ENCODE measurements at regions not wholly inside any gene's neighbourhood (a gene's known extent, or its start where the extent isn't known, plus 50 kb on each side); places are given as distances from the start of the nearest gene placed in this dataset.

DNA sequence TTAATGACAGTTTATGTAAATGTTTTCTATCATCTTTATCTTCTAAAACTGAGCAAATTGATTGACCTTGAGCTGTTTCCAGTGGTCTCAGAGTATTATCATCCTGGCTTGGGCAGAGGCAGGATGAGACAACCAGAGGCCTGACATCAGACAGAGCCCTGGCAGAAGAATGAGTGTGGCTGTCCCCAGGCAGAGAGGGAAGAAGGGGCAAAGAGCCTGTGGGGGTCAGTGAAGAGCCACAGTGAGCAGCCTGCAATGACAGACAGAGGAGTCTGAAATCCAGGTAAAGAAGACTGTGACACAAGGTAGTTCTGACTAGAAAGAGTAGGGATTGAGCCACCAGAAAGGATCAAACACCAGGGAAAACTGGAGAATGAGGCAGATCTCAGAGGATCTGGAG is 182.4 kb upstream of the ARSJ start:
- TF ChIP-seq POLR2A (IDR thresholded peaks at IDR 0.05; ENCODE audit: extremely low read depth, insufficient read length), result no peak
- TF ChIP-seq, protein P1, sequence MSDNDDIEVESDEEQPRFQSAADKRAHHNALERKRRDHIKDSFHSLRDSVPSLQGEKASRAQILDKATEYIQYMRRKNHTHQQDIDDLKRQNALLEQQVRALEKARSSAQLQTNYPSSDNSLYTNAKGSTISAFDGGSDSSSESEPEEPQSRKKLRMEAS (IDR thresholded peaks at IDR 0.05; ENCODE audit: low read depth, low read length), result no peak
- no peak for TF ChIP-seq MYC (IDR thresholded peaks at IDR 0.05; ENCODE audit: low read depth, low read length)
- TF ChIP-seq, protein P2, sequence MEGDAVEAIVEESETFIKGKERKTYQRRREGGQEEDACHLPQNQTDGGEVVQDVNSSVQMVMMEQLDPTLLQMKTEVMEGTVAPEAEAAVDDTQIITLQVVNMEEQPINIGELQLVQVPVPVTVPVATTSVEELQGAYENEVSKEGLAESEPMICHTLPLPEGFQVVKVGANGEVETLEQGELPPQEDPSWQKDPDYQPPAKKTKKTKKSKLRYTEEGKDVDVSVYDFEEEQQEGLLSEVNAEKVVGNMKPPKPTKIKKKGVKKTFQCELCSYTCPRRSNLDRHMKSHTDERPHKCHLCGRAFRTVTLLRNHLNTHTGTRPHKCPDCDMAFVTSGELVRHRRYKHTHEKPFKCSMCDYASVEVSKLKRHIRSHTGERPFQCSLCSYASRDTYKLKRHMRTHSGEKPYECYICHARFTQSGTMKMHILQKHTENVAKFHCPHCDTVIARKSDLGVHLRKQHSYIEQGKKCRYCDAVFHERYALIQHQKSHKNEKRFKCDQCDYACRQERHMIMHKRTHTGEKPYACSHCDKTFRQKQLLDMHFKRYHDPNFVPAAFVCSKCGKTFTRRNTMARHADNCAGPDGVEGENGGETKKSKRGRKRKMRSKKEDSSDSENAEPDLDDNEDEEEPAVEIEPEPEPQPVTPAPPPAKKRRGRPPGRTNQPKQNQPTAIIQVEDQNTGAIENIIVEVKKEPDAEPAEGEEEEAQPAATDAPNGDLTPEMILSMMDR (IDR thresholded peaks at IDR 0.05; ENCODE audit: low read depth, low read length), result no peak
- no peak overlapping the region for H3K4me3 ChIP-seq (ENCODE audit: low read depth, low read length)
- no peak for DNase-seq (ENCODE audit: low read depth)

- DNase-seq (ENCODE audit: low read depth), result no peak
- no peak overlapping the region for H3K4me3 ChIP-seq (ENCODE audit: low read depth, low read length)
- TF ChIP-seq POLR2A (IDR thresholded peaks at IDR 0.05; ENCODE audit: extremely low read depth, insufficient read length), result no peak
- TF ChIP-seq MYC (IDR thresholded peaks at IDR 0.05; ENCODE audit: low read depth, low read length), result no peak
- TF ChIP-seq, protein P2 (IDR thresholded peaks at IDR 0.05; ENCODE audit: low read depth, low read length), result no peak
- TF ChIP-seq, protein P1 (IDR thresholded peaks at IDR 0.05; ENCODE audit: low read depth, low read length), result no peak
Observed at GRCh38 chr4:114163051-114163450, 183.6 kb upstream of the ARSJ start.

GRCh38 chr4:114173968-114174367 is 194.5 kb upstream of the ARSJ start:
- TF ChIP-seq, protein P1 (IDR thresholded peaks at IDR 0.05; ENCODE audit: low read depth, low read length), result no peak
- TF ChIP-seq POLR2A (IDR thresholded peaks at IDR 0.05; ENCODE audit: extremely low read depth, insufficient read length), result no peak
- no peak for TF ChIP-seq MYC (IDR thresholded peaks at IDR 0.05; ENCODE audit: low read depth, low read length)
- no peak overlapping the region for H3K4me3 ChIP-seq (ENCODE audit: low read depth, low read length)
- DNase-seq (ENCODE audit: low read depth), result no peak

GRCh38 chr4:114177628-114178027 is 198.2 kb upstream of the ARSJ start:
- no peak for DNase-seq (ENCODE audit: low read depth)
- no peak overlapping the region for H3K4me3 ChIP-seq (ENCODE audit: low read depth, low read length)
- TF ChIP-seq, protein P2 (IDR thresholded peaks at IDR 0.05; ENCODE audit: low read depth, low read length), result no peak
- TF ChIP-seq, protein P1 (IDR thresholded peaks at IDR 0.05; ENCODE audit: low read depth, low read length), result no peak
- no peak for TF ChIP-seq MYC (IDR thresholded peaks at IDR 0.05; ENCODE audit: low read depth, low read length)
- no peak for TF ChIP-seq POLR2A (IDR thresholded peaks at IDR 0.05; ENCODE audit: extremely low read depth, insufficient read length)

DNA sequence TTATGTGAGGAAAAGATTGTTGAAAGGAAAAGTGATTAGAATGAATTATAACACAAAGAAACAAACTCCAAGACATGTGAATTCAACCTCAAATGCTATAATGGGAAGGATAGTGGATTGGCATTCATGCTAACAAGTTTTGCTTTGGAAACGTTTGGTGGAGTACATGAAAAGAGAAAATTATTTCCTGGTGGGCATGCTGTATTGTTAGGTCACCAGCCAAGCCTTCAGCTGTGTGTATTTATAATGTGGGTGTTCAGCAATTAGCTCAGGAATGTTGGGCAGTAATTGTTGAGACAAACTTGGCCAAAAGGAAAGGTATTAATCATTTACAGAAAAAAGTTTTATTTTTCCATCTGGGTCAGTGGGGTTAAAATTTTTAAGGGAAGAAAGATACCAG is 198.9 kb upstream of the ARSJ start:
- H3K4me3 ChIP-seq (ENCODE audit: low read depth, low read length), result no peak overlapping the region
- DNase-seq (ENCODE audit: low read depth), result no peak
- TF ChIP-seq, protein P1 (IDR thresholded peaks at IDR 0.05; ENCODE audit: low read depth, low read length), result no peak
- TF ChIP-seq POLR2A (IDR thresholded peaks at IDR 0.05; ENCODE audit: extremely low read depth, insufficient read length) (no peak), MYC (IDR thresholded peaks at IDR 0.05; ENCODE audit: low read depth, low read length) (no peak)
- TF ChIP-seq, protein P2 (IDR thresholded peaks at IDR 0.05; ENCODE audit: low read depth, low read length), result no peak

DNA sequence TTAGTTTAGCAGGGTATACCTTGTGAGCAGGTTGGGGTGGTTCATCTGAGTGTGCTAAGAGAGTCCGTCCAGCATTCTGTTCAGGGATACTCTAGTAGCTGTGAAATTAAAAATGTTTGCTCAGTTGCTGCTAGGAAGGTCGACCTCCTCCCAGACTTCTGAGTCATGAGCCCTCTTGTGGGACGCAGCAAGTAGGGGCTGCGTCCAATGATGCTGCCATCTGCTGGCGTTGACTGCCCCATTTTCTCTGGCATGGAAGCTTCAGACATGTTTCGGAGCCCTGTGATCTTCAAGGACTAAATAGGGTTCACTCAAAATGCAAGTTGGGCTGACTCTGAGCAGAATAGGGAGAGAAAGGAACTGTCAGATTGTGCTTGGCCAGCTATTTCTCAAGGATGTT is 201.0 kb upstream of the ARSJ start:
- no peak for TF ChIP-seq MYC (IDR thresholded peaks at IDR 0.05; ENCODE audit: low read depth, low read length)
- TF ChIP-seq, protein P2 (IDR thresholded peaks at IDR 0.05; ENCODE audit: low read depth, low read length), result peak; percentile 31
- DNase-seq (ENCODE audit: low read depth), result peak; percentile 38
- no peak overlapping the region for H3K4me3 ChIP-seq (ENCODE audit: low read depth, low read length)
